Glutamatergic neuron (in vitro differentiated cells): ENCODE measurements at regions not wholly inside any gene's neighbourhood (a gene's known extent, or its start where the extent isn't known, plus 50 kb on each side); places are given as distances from the start of the nearest gene placed in this dataset.
"Not testable (repeated sequence)": the region's sequence is repeated elsewhere in the genome, so short reads cannot be mapped to it uniquely, and the experiment has no call there.

ENCODE experiments used
- DNase-seq: peaks from one replicate; pipeline ENCODE4 v3.0.0; 2022
- H3K27ac Mint-ChIP-seq: one replicate; pipeline ENCODE4 v1.8.0; 2020; ENCODE audit warnings: mild to moderate bottlenecking, mixed read lengths, inconsistent platforms; ENCODE audit not compliant: unreplicated experiment
- H3K27me3 Mint-ChIP-seq: one replicate; pipeline ENCODE4 v1.8.0; 2020; ENCODE audit warnings: mild to moderate bottlenecking, moderate library complexity, mixed read lengths, inconsistent platforms; ENCODE audit not compliant: unreplicated experiment
- H3K36me3 Mint-ChIP-seq: one replicate; pipeline ENCODE4 v1.8.0; 2020; ENCODE audit warnings: mild to moderate bottlenecking, mixed read lengths, inconsistent platforms; ENCODE audit not compliant: unreplicated experiment
- H3K4me1 Mint-ChIP-seq: one replicate; pipeline ENCODE4 v1.8.0; 2020; ENCODE audit warnings: mild to moderate bottlenecking, low read depth, mixed read lengths, inconsistent platforms; ENCODE audit not compliant: unreplicated experiment
- H3K4me3 Mint-ChIP-seq: one replicate; pipeline ENCODE4 v1.8.0; 2020; ENCODE audit warnings: mild to moderate bottlenecking, mixed read lengths, inconsistent platforms; ENCODE audit not compliant: unreplicated experiment
- H3K9me3 Mint-ChIP-seq: one replicate; pipeline ENCODE4 v1.8.0; 2020; ENCODE audit warnings: mild to moderate bottlenecking, moderate library complexity, mixed read lengths, inconsistent platforms; ENCODE audit not compliant: unreplicated experiment
- CTCF ChIP-seq: fragments of 200-600 bp; sonication (generic); IDR thresholded peaks from one replicate; pipeline ENCODE4 v1.5.0; 2021; ENCODE audit not compliant: partially characterized antibody, unreplicated experiment

DNA sequence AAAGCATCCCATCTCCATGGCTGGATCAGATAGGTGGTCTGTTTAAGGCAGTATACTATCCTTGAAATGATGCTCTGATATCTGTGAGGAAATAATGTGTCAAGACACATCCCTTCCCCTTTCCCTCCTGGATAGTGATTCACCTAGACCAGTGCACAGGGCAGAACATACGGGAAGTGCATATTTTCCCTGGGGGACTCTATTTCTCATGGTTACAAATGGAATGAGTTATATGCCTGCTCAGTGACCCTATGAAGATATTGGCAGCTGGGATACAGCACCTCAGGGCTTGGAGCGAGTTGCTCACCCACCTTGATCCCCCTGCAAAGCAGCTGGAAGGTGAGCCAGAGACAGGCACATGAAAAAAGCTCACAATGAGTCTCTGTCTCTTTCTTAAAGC, 67.5 kb upstream of the PRL start:
- peaks cover 2% of the 10 kb centered on the region for H3K27me3 Mint-ChIP-seq
- no peak overlapping the region for H3K4me3 Mint-ChIP-seq
- H3K36me3 Mint-ChIP-seq: no peaks in the 10 kb centered on the region
- H3K4me1 Mint-ChIP-seq: peaks cover under 1% of the 10 kb centered on the region
- H3K27ac Mint-ChIP-seq: no peak overlapping the region
- no peak for TF ChIP-seq CTCF
- DNase-seq: no peak
- no peaks in the 10 kb centered on the region for H3K9me3 Mint-ChIP-seq

DNA sequence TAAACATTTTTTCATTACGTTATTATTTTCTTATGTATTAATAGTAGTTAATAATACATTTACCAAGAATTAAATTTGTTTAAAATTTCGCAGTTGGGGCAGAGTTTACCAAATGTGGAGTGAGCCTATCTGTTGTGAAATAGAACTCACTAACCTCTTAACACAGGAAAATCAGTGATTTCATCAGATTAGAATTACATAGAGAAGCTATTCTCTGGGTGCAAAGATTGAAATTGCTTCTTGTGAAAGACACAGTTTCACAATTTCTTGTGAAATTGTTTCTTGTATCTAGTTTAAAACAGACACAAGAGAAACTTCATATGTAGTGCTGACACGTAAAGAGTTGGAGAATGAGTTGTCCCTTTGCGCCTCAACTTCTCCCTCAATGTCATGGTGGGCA, 69.4 kb upstream of the PRL start:
- Mint-ChIP-seq H3K36me3 (no peaks in the 10 kb centered on the region), H3K4me1 (no peaks in the 10 kb centered on the region), H3K27ac (no peak overlapping the region), H3K4me3 (no peak overlapping the region), H3K27me3 (peaks cover 2% of the 10 kb centered on the region), H3K9me3 (no peaks in the 10 kb centered on the region)
- TF ChIP-seq CTCF: no peak
- no peak for DNase-seq

GRCh38 chr6:22367346-22367745, 70.5 kb upstream of the PRL start:
- Mint-ChIP-seq H3K9me3 (no peaks in the 10 kb centered on the region), H3K4me1 (no peaks in the 10 kb centered on the region), H3K27me3 (peaks cover 2% of the 10 kb centered on the region), H3K4me3 (no peak overlapping the region), H3K36me3 (no peaks in the 10 kb centered on the region), H3K27ac (no peak overlapping the region)
- TF ChIP-seq CTCF: no peak
- DNase-seq: no peak

- no peak for TF ChIP-seq CTCF
- no peak for DNase-seq
- no peak overlapping the region for H3K27ac Mint-ChIP-seq
- H3K4me1 Mint-ChIP-seq: no peaks in the 10 kb centered on the region
- H3K27me3 Mint-ChIP-seq: peaks cover 2% of the 10 kb centered on the region
- H3K36me3 Mint-ChIP-seq: no peaks in the 10 kb centered on the region
- H3K4me3 Mint-ChIP-seq: no peak overlapping the region
- H3K9me3 Mint-ChIP-seq: no peaks in the 10 kb centered on the region
Observed at GRCh38 chr6:22368794-22369193, 72.0 kb upstream of the PRL start.

- H3K9me3 Mint-ChIP-seq: no peaks in the 10 kb centered on the region
- H3K27me3 Mint-ChIP-seq: no peaks in the 10 kb centered on the region
- no peak overlapping the region for H3K4me3 Mint-ChIP-seq
- no peaks in the 10 kb centered on the region for H3K36me3 Mint-ChIP-seq
- DNase-seq: no peak
- no peaks in the 10 kb centered on the region for H3K4me1 Mint-ChIP-seq
- H3K27ac Mint-ChIP-seq: no peak overlapping the region
- no peak for TF ChIP-seq CTCF
Observed at GRCh38 chr6:22372922-22373321, 76.1 kb upstream of the PRL start.

DNA sequence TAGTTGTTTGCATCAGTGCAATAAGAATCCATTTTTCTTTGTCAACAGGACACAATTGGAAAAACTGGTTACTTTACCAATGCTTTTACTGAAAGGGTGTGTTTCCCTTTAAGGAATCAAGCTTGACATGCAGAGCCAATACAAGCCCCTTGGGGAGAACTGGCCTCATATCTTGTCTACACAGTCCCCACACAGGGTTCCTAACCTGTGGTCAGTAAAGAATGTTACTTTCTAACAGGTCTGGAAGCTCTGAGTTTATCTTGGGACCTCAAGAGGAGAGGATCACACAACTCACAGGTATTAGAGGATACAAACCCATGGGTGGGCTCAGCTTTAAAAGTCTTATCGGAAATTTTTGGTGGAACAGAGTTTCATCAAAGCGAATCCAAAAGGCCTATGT, 78.1 kb upstream of the PRL start:
- not testable (repeated sequence) for H3K27ac Mint-ChIP-seq, H3K4me3 Mint-ChIP-seq, DNase-seq, H3K27me3 Mint-ChIP-seq, H3K9me3 Mint-ChIP-seq, H3K36me3 Mint-ChIP-seq, H3K4me1 Mint-ChIP-seq

DNA sequence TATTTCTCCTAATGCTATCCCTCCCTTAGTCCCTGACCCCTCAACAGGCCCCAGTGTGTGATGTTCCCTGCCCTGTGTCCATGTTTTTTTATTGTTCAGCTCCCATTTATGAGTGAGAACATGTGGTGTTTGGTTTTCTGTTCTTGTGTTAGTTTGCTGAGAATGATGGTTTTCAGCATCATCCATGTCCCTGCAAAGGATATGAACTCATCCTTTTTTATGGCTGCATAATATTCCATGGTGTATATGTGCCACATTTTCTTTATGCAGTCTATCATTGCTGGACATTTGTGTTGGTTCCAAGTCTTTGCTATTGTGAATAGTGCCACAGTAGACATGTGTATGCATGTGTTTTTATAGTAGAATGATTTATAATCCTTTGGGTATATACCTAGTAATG, 79.5 kb upstream of the PRL start:
- H3K9me3 Mint-ChIP-seq, H3K36me3 Mint-ChIP-seq, H3K4me3 Mint-ChIP-seq, H3K27ac Mint-ChIP-seq, H3K4me1 Mint-ChIP-seq, DNase-seq, H3K27me3 Mint-ChIP-seq: not testable (repeated sequence)

DNA sequence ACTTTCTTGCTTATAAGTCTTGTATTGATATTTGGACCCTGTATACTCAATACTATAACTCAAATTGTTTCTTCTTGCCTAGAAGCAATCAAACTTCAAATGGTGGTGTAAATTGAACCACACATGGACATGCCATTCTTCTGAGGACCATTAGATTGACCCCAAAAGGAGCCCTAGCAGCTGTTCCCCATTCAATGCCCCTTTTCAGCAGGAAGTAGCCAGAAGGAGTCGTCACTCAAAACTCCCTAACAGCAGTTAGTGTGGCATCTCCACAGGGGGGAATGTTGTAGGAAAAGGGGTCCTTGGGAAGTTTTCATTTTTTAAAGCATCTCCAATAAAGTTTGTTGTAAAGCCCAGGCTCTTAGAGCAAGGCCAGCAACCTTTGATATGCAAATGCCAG, 81.7 kb upstream of the PRL start:
- H3K9me3 Mint-ChIP-seq, H3K36me3 Mint-ChIP-seq, H3K4me1 Mint-ChIP-seq, DNase-seq, H3K4me3 Mint-ChIP-seq, H3K27me3 Mint-ChIP-seq, H3K27ac Mint-ChIP-seq: not testable (repeated sequence)
